PC-9 (cell line): ENCODE measurements at regions not wholly inside any gene's neighbourhood (a gene's known extent, or its start where the extent isn't known, plus 50 kb on each side); places are given as distances from the start of the nearest gene placed in this dataset.

Source experiments
- BruUV-seq: library from RNA; stranded (reverse); fragments of 400-500 nt; replicated peaks from 2 replicates; lab custom pipeline; 2021; lab: Mats Ljungman, UMichigan
- CTCF ChIA-PET: fragments of 300-600 bp; sonication (Branson Sonifier 250); formaldehyde crosslinking; loops from one replicate; lab custom pipeline; 2022; ENCODE audit warnings: antibody characterized with exemption; lab: Charles Lee
- POLR2A ChIA-PET: fragments of 300-600 bp; sonication (Branson Sonifier 250); formaldehyde crosslinking; loops from one replicate; lab custom pipeline; 2022; ENCODE audit warnings: antibody characterized with exemption; ENCODE audit not compliant: unreplicated experiment; lab: Charles Lee
- DNase-seq, 2 experiments: peaks; one replicate each; pipeline versions ENCODE4 v3.0.0 to v3.0.0-alpha.2; 2015 to 2022; ENCODE audit warnings: mixed read lengths in 1 of 2
- H2AFZ ChIP-seq: fragments of 200-600 bp; sonication (generic); 2 replicates; pipeline ENCODE4 v1.8.1; 2017; ENCODE audit warnings: antibody characterized with exemption
- H3F3A ChIP-seq: fragments of 200-600 bp; sonication (generic); 2 replicates; pipeline ENCODE4 v1.8.1; 2017; ENCODE audit warnings: antibody characterized with exemption, mild to moderate bottlenecking, low read depth; ENCODE audit not compliant: insufficient read depth
- H3K27ac ChIP-seq: fragments of 200-600 bp; sonication (generic); 2 replicates; pipeline ENCODE4 v1.6.1; 2016; ENCODE audit warnings: mixed run types
- H3K27me3 ChIP-seq: fragments of 200-600 bp; sonication (generic); 2 replicates; pipeline ENCODE4 v1.6.1; 2016; ENCODE audit warnings: low read depth, mixed run types; ENCODE audit not compliant: insufficient read depth
- H3K36me3 ChIP-seq: fragments of 200-600 bp; sonication (generic); 2 replicates; pipeline ENCODE4 v1.6.1; 2016; ENCODE audit warnings: low read depth, mixed run types
- H3K4me1 ChIP-seq: fragments of 200-600 bp; sonication (generic); replicated peaks from 2 replicates; pipeline ENCODE4 v1.6.1; 2016; ENCODE audit warnings: mixed run types; ENCODE audit not compliant: insufficient read depth
- H3K4me2 ChIP-seq: fragments of 200-600 bp; sonication (generic); 2 replicates; pipeline ENCODE4 v1.6.1; 2017; ENCODE audit warnings: mixed run types
- H3K4me3 ChIP-seq: fragments of 200-600 bp; sonication (generic); 2 replicates; pipeline ENCODE4 v1.6.1; 2016; ENCODE audit warnings: mixed run types
- H3K79me2 ChIP-seq: fragments of 200-600 bp; sonication (generic); 2 replicates; pipeline ENCODE4 v1.6.1; 2017; ENCODE audit warnings: low read depth, mixed run types
- H3K9me2 ChIP-seq: fragments of 200-600 bp; sonication (generic); 2 replicates; pipeline ENCODE4 v1.8.1; 2017; ENCODE audit warnings: mild to moderate bottlenecking; ENCODE audit not compliant: insufficient read depth
- H3K9me3 ChIP-seq: fragments of 200-600 bp; sonication (generic); 2 replicates; pipeline ENCODE4 v1.8.1; 2016; ENCODE audit warnings: low read depth; ENCODE audit not compliant: insufficient read depth
- H4K20me1 ChIP-seq: fragments of 200-600 bp; sonication (generic); 2 replicates; pipeline ENCODE4 v1.8.1; 2017; ENCODE audit not compliant: insufficient read depth
- EZH2 ChIP-seq: fragments of 200-600 bp; sonication (generic); IDR thresholded peaks from 2 replicates; pipeline ENCODE4 v1.8.0; 2017; ENCODE audit warnings: antibody characterized with exemption, low read depth
- intact Hi-C: fragments of 100-400 bp; cut with micrococcal nuclease; formaldehyde crosslinking; loops from one replicate; pipeline ENCODE4 v1.10.0; 2022; ENCODE audit not compliant: unreplicated experiment
- TF ChIP-seq, protein P1 (sequence below): fragments of 200-600 bp; sonication (generic); conservative IDR thresholded peaks from 2 replicates; pipeline ENCODE4 v1.6.1; 2017; ENCODE audit warnings: mixed run types, antibody characterized with exemption, mild to moderate bottlenecking, moderate library complexity

DNA sequence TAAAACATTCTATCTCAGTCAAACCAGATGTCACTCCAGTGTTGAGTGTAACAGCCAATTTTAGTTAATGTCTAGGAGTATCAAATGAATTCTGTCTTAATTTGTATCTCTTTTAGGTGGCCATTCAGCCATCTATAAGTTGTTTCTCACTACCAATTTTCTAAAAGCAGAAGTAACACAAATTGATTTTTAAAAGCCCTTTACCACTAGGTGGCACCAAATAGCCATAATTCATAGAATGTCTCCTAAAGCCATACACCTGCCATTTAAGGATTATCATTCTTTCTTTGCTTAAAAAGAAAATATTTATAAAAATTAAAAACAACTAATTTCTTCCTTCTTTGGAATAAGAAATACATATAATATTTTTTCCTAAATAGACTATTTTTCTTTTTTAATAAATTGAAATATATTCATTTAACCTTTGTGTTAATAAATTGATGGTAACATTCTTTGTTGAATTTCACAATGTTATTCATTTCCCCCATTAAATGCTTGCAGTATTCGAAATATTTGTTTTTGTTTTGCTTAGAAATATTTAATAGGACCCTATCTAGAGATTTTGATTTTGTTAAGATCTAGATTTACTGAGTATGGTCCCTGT, 107.8 kb upstream of the PPP1R3A start:
- H3K79me2 ChIP-seq = no peaks in the 10 kb centered on the region
- no peaks in the 10 kb centered on the region for H3K9me2 ChIP-seq
- no peaks in the 10 kb centered on the region for H3K4me1 ChIP-seq
- H4K20me1 ChIP-seq = no peaks in the 10 kb centered on the region
- H2AFZ ChIP-seq = no peak overlapping the region
- H3K4me2 ChIP-seq = no peak overlapping the region
- DNase-seq = no peak
- CTCF ChIA-PET = interaction anchor here (0.6 to 1.0 kb wide), 2 partner anchors 310 to 1825 kb away, joined by 3 to 4 read pairs; no protein-coding TSS in a partner anchor
- H3K27ac ChIP-seq = no peak overlapping the region
- no peaks in the 10 kb centered on the region for H3K36me3 ChIP-seq
- POLR2A ChIA-PET = no interaction called here
- H3F3A ChIP-seq = no peaks in the 10 kb centered on the region
- BruUV-seq = no TSS peak
- intact Hi-C loops = loop anchor here (2.0 kb wide), 3 partner anchors 54 to 1882 kb away; no protein-coding TSS in a partner anchor
- no peaks in the 10 kb centered on the region for H3K9me3 ChIP-seq
- H3K27me3 ChIP-seq = no peaks in the 10 kb centered on the region
- no peak overlapping the region for H3K4me3 ChIP-seq
- TF ChIP-seq, protein P1, sequence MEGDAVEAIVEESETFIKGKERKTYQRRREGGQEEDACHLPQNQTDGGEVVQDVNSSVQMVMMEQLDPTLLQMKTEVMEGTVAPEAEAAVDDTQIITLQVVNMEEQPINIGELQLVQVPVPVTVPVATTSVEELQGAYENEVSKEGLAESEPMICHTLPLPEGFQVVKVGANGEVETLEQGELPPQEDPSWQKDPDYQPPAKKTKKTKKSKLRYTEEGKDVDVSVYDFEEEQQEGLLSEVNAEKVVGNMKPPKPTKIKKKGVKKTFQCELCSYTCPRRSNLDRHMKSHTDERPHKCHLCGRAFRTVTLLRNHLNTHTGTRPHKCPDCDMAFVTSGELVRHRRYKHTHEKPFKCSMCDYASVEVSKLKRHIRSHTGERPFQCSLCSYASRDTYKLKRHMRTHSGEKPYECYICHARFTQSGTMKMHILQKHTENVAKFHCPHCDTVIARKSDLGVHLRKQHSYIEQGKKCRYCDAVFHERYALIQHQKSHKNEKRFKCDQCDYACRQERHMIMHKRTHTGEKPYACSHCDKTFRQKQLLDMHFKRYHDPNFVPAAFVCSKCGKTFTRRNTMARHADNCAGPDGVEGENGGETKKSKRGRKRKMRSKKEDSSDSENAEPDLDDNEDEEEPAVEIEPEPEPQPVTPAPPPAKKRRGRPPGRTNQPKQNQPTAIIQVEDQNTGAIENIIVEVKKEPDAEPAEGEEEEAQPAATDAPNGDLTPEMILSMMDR = peak; percentile 76
- no peak for TF ChIP-seq EZH2

DNA sequence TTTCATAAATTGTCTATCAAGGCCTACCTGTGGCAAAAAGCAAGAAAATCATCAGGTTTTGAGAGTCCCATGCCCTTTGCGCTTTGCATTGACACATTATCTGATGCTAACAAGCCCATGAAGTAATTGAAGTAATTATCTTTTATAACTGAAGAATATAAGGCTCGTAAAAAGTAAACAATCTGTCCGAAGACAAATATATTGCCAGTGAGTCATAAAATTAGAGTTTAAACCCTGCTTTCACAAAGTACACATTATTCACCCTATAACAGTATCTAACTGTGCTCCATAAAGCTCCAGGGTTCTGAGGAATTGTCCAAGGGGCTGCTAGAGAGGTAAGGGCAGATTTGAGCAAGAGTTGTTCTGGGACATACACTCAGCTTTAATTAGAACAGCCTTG, 102.3 kb upstream of the PPP1R3A start:
- ChIA-PET CTCF (no interaction called here), POLR2A (no interaction called here)
- TF ChIP-seq, protein P1 = no peak
- no peak for TF ChIP-seq EZH2
- Histone ChIP-seq H3K36me3 (no peaks in the 10 kb centered on the region), H3K4me2 (0 out of 2 replicates have a peak overlapping the region, but pooled peaks have one; percentile 27), H3F3A (no peaks in the 10 kb centered on the region), H3K79me2 (no peaks in the 10 kb centered on the region), H3K4me1 (peaks cover 8% of the 10 kb centered on the region; the same call in 1 of the 2 replicates), H3K4me3 (no peak overlapping the region), H3K27ac (no peak overlapping the region), H3K9me2 (no peaks in the 10 kb centered on the region), H3K9me3 (no peaks in the 10 kb centered on the region), H4K20me1 (no peaks in the 10 kb centered on the region), H3K27me3 (no peaks in the 10 kb centered on the region), H2AFZ (peak overlapping the region; percentile 63; the same call in 1 of the 2 replicates)
- DNase-seq = no peak
- BruUV-seq = no TSS peak
- intact Hi-C loops = no loop called here

DNA sequence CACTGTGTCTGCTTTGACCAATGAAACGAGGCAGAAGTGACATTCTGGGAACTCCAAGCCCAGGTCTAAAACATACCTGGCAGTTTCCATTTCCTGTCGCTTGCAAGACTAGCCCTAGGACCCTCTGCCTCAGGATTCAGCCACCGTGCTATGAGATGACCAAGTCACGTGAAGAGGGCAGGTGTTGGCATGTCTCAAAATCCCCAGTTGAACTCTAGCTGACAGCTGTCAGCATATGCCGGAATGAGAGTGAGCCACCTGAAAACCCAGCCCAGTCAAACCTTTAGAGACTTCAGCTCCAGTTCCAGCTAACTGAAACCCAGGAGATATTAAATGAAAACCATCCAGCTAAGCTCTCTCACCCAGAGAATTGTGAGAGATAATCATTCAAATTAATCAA, 89.9 kb upstream of the PPP1R3A start:
- no peak overlapping the region for H3K4me2 ChIP-seq
- no peaks in the 10 kb centered on the region for H3K79me2 ChIP-seq
- no TSS peak for BruUV-seq
- POLR2A ChIA-PET = no interaction called here
- H3K27me3 ChIP-seq = no peaks in the 10 kb centered on the region
- no peaks in the 10 kb centered on the region for H3K36me3 ChIP-seq
- peak overlapping the region; percentile 73; the same call in 1 of the 2 replicates for H2AFZ ChIP-seq
- H3K9me3 ChIP-seq = no peaks in the 10 kb centered on the region
- no peaks in the 10 kb centered on the region for H4K20me1 ChIP-seq
- no peak overlapping the region for H3K4me3 ChIP-seq
- no peak overlapping the region for H3K27ac ChIP-seq
- no peak for TF ChIP-seq EZH2
- no peaks in the 10 kb centered on the region for H3F3A ChIP-seq
- H3K9me2 ChIP-seq = no peaks in the 10 kb centered on the region
- no peak for DNase-seq
- CTCF ChIA-PET = no interaction called here
- H3K4me1 ChIP-seq = no peaks in the 10 kb centered on the region
- intact Hi-C loops = no loop called here
